ENCODE measurements at regions not wholly inside any gene's neighbourhood (a gene's known extent, or its start where the extent isn't known, plus 50 kb on each side); places are given as distances from the start of the nearest gene placed in this dataset.

GRCh38 chr6:23267651-23268050 is 698.3 kb downstream of the HDGFL1 start:
- DNase-seq (no peak), ATAC-seq (no peak)
- H3K4me3 ChIP-seq, result no peak overlapping the region
- H3K9me3 ChIP-seq, result no peaks in the 10 kb centered on the region
- no peaks in the 10 kb centered on the region for H3K27me3 ChIP-seq
- H3K4me1 ChIP-seq, result no peaks in the 10 kb centered on the region
- intact Hi-C loops (cut with DNase I), result no loop called here
- no peak for TF ChIP-seq CTCF (IDR thresholded peaks at IDR 0.05)
- no peak overlapping the region for H3K27ac ChIP-seq
- H3K36me3 ChIP-seq, result no peaks in the 10 kb centered on the region

- no peak for TF ChIP-seq CTCF (IDR thresholded peaks at IDR 0.05)
- Histone ChIP-seq H3K36me3 (no peaks in the 10 kb centered on the region), H3K27ac (no peak overlapping the region), H3K4me1 (no peaks in the 10 kb centered on the region), H3K4me3 (no peak overlapping the region), H3K9me3 (no peaks in the 10 kb centered on the region), H3K27me3 (no peaks in the 10 kb centered on the region)
- intact Hi-C loops (cut with DNase I), result no loop called here
- DNase-seq (no peak), ATAC-seq (no peak)
Observed at GRCh38 chr6:23268348-23268747, 699.0 kb downstream of the HDGFL1 start.

- Histone ChIP-seq H3K27me3 (no peaks in the 10 kb centered on the region), H3K9me3 (no peaks in the 10 kb centered on the region), H3K4me3 (no peak overlapping the region), H3K27ac (no peak overlapping the region), H3K36me3 (no peaks in the 10 kb centered on the region), H3K4me1 (no peaks in the 10 kb centered on the region)
- intact Hi-C loops (cut with DNase I), result no loop called here
- peak; percentile 22 for ATAC-seq
- DNase-seq, result no peak
- no peak for TF ChIP-seq CTCF (IDR thresholded peaks at IDR 0.05)
Observed at GRCh38 chr6:23269436-23269835, 700.1 kb downstream of the HDGFL1 start.

- no peaks in the 10 kb centered on the region for H3K9me3 ChIP-seq
- ATAC-seq, result no peak
- no peaks in the 10 kb centered on the region for H3K36me3 ChIP-seq
- no peak for DNase-seq
- no peak overlapping the region for H3K4me3 ChIP-seq
- no peaks in the 10 kb centered on the region for H3K4me1 ChIP-seq
- H3K27ac ChIP-seq, result no peak overlapping the region
- no peak for TF ChIP-seq CTCF (IDR thresholded peaks at IDR 0.05)
- H3K27me3 ChIP-seq, result no peaks in the 10 kb centered on the region
- intact Hi-C loops (cut with DNase I), result no loop called here
Observed at GRCh38 chr6:23272536-23272935, 703.2 kb downstream of the HDGFL1 start.

GRCh38 chr6:23277521-23278179 is 708.3 kb downstream of the HDGFL1 start:
- no peak overlapping the region for H3K27ac ChIP-seq
- DNase-seq (no peak), ATAC-seq (no peak)
- H3K36me3 ChIP-seq, result no peaks in the 10 kb centered on the region
- no peaks in the 10 kb centered on the region for H3K9me3 ChIP-seq
- TF ChIP-seq CTCF (IDR thresholded peaks at IDR 0.05), result no peak
- intact Hi-C loops (cut with DNase I), result no loop called here
- H3K27me3 ChIP-seq, result no peaks in the 10 kb centered on the region
- no peak overlapping the region for H3K4me3 ChIP-seq
- no peaks in the 10 kb centered on the region for H3K4me1 ChIP-seq

GRCh38 chr6:23278180-23278532 is 708.8 kb downstream of the HDGFL1 start:
- ATAC-seq (no peak), DNase-seq (no peak)
- Histone ChIP-seq H3K9me3 (no peaks in the 10 kb centered on the region), H3K4me1 (no peaks in the 10 kb centered on the region), H3K27ac (no peak overlapping the region), H3K36me3 (no peaks in the 10 kb centered on the region), H3K4me3 (no peak overlapping the region), H3K27me3 (no peaks in the 10 kb centered on the region)
- intact Hi-C loops (cut with DNase I), result no loop called here
- no peak for TF ChIP-seq CTCF (IDR thresholded peaks at IDR 0.05)
